Neural progenitor cell (in vitro differentiated cells): ENCODE measurements at regions not wholly inside any gene's neighbourhood (a gene's known extent, or its start where the extent isn't known, plus 50 kb on each side); places are given as distances from the start of the nearest gene placed in this dataset.

ENCODE experiments used
- EZH2 ChIP-seq: fragments of 200-600 bp; sonication (generic); IDR thresholded peaks from 2 replicates; pipeline ENCODE4 v1.6.1; 2017; ENCODE audit warnings: antibody characterized with exemption, mild to moderate bottlenecking, moderate library complexity
- EZH2phosphoT487 ChIP-seq: fragments of 200-600 bp; sonication (generic); IDR thresholded peaks from 2 replicates; pipeline ENCODE4 v1.6.1; 2017; ENCODE audit warnings: antibody characterized with exemption
- TF ChIP-seq, protein P1 (sequence below): fragments of 200-600 bp; sonication (generic); IDR thresholded peaks from 2 replicates; pipeline ENCODE4 v1.5.1; 2017; ENCODE audit warnings: antibody characterized with exemption, mild to moderate bottlenecking

GRCh38 chr1:163006051-163006834 is 62.9 kb upstream of the RGS4 start:
- TF ChIP-seq, protein P1, sequence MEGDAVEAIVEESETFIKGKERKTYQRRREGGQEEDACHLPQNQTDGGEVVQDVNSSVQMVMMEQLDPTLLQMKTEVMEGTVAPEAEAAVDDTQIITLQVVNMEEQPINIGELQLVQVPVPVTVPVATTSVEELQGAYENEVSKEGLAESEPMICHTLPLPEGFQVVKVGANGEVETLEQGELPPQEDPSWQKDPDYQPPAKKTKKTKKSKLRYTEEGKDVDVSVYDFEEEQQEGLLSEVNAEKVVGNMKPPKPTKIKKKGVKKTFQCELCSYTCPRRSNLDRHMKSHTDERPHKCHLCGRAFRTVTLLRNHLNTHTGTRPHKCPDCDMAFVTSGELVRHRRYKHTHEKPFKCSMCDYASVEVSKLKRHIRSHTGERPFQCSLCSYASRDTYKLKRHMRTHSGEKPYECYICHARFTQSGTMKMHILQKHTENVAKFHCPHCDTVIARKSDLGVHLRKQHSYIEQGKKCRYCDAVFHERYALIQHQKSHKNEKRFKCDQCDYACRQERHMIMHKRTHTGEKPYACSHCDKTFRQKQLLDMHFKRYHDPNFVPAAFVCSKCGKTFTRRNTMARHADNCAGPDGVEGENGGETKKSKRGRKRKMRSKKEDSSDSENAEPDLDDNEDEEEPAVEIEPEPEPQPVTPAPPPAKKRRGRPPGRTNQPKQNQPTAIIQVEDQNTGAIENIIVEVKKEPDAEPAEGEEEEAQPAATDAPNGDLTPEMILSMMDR, result no peak
- TF ChIP-seq EZH2 (no peak), EZH2phosphoT487 (no peak)
